ENCODE measurements at regions not wholly inside any gene's neighbourhood (a gene's known extent, or its start where the extent isn't known, plus 50 kb on each side); places are given as distances from the start of the nearest gene placed in this dataset.

DNA sequence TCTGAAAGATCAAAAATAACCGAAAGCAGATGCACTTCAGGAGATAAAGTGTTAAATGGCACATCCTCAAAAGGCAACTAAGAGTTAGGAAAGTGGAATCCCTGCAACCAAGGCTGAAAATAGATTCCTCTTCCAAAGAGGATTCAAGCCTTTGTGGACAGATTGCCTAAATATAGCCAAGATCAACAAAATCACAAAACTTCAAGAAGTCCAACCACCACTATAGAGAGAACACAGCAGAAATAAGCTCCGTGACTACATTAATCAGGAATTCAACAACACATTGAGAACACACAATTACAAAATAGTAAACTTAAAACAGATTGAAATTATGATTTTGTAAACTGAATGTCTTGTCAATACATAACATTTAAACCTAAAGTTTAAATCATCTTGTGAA is 165.7 kb downstream of the LNPK start:
- 61 to 79% methylated on average over 2 of the region's 2 CpGs for whole genome bisulfite sequencing, 2 donors
- TF ChIP-seq, protein P1, sequence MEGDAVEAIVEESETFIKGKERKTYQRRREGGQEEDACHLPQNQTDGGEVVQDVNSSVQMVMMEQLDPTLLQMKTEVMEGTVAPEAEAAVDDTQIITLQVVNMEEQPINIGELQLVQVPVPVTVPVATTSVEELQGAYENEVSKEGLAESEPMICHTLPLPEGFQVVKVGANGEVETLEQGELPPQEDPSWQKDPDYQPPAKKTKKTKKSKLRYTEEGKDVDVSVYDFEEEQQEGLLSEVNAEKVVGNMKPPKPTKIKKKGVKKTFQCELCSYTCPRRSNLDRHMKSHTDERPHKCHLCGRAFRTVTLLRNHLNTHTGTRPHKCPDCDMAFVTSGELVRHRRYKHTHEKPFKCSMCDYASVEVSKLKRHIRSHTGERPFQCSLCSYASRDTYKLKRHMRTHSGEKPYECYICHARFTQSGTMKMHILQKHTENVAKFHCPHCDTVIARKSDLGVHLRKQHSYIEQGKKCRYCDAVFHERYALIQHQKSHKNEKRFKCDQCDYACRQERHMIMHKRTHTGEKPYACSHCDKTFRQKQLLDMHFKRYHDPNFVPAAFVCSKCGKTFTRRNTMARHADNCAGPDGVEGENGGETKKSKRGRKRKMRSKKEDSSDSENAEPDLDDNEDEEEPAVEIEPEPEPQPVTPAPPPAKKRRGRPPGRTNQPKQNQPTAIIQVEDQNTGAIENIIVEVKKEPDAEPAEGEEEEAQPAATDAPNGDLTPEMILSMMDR (IDR thresholded peaks at IDR 0.05), result no peak
- no peak for TF ChIP-seq POLR2A (IDR thresholded peaks at IDR 0.05)
- Histone ChIP-seq H3K27ac (no peak overlapping the region), H3K4me3 (no peak overlapping the region), H3K36me3 (ENCODE audit: low read depth, missing control alignments) (no peaks in the 10 kb centered on the region), H3K27me3 (no peaks in the 10 kb centered on the region), H3K4me1 (no peaks in the 10 kb centered on the region), H3K9me3 (no peaks in the 10 kb centered on the region)
- intact Hi-C loops (cut with DNase I; ENCODE audit: low total_unique reads), result no loop called here
- no peak for DNase-seq

DNA sequence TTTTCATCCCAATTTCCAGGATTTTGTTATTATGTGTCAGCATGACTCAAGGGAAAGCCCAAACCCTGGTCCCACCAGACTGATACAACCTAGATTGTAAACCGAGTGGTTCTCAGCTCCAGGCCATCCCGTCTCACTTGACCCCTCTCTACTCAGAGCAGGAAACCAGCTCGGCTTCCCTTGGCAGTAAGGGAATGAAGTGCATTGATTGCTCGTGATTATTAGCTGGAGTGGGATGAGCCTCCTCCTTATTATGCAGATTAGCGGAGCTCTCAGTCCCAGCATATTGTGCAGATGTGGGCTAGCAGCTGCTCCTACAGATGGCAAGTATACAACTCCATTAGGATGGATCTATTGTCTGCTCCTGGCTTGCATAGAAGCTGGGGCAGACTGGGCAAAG is 167.6 kb downstream of the LNPK start:
- Histone ChIP-seq H3K36me3 (ENCODE audit: low read depth, missing control alignments) (no peaks in the 10 kb centered on the region), H3K4me3 (no peak overlapping the region), H3K27me3 (no peaks in the 10 kb centered on the region), H3K9me3 (no peaks in the 10 kb centered on the region), H3K27ac (no peak overlapping the region), H3K4me1 (no peaks in the 10 kb centered on the region)
- WGBS, 2 donors, result 66 to 67% methylated on average over 3 to 5 of the region's 5 CpGs
- DNase-seq, result no peak
- intact Hi-C loops (cut with DNase I; ENCODE audit: low total_unique reads), result no loop called here
- TF ChIP-seq POLR2A (IDR thresholded peaks at IDR 0.05), result no peak
- TF ChIP-seq, protein P1 (IDR thresholded peaks at IDR 0.05), result no peak

DNA sequence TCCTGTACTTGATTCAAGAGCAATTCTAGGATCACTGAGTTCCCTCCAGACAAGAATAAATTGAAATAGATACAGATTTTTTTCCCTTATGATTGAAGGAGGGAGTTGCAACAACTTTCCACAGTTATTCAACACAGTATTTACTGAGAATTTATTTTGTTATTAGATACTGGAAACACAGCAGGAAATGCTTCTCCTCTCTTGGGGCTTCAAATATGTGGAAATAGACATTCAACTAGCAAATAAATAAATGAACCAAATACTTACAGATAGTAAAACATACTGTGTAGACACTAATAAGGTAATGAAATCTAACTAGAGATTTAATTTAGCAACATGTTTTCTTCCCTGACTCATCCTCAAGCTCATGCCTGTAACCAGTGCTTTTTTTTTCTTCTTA is 169.2 kb downstream of the LNPK start:
- Histone ChIP-seq H3K4me3 (no peak overlapping the region), H3K4me1 (no peaks in the 10 kb centered on the region), H3K36me3 (ENCODE audit: low read depth, missing control alignments) (no peaks in the 10 kb centered on the region), H3K9me3 (no peaks in the 10 kb centered on the region), H3K27ac (no peak overlapping the region), H3K27me3 (no peaks in the 10 kb centered on the region)
- intact Hi-C loops (cut with DNase I; ENCODE audit: low total_unique reads), result no loop called here
- TF ChIP-seq POLR2A (IDR thresholded peaks at IDR 0.05), result no peak
- TF ChIP-seq, protein P1 (IDR thresholded peaks at IDR 0.05), result no peak
- no peak for DNase-seq

DNA sequence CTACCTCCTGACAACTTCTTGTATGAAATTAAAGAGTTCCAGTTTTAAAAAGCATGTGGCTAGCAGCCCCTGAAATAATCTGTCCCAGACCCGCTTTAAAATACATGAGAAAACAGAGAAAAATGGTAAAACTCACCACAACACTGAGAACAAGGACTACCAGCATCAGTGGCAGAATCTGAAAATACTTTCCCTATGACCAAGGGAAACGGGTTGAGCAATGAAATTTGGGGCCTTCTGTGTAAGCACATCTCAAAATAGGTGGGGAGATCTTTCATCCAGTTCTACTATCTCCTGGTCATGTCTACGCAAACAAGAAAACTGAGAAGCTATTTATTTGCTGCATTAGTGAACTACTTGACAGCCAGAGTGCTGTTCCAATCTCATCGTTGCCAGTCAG is 172.3 kb downstream of the LNPK start:
- intact Hi-C loops (cut with DNase I; ENCODE audit: low total_unique reads), result no loop called here
- DNase-seq, result no peak
- H3K4me3 ChIP-seq, result no peak overlapping the region
- WGBS, 2 donors, result 87 to 92% methylated on average over 4 of the region's 4 CpGs
- H3K36me3 ChIP-seq (ENCODE audit: low read depth, missing control alignments), result no peaks in the 10 kb centered on the region
- no peak overlapping the region for H3K27ac ChIP-seq
- no peaks in the 10 kb centered on the region for H3K27me3 ChIP-seq
- no peaks in the 10 kb centered on the region for H3K9me3 ChIP-seq
- no peaks in the 10 kb centered on the region for H3K4me1 ChIP-seq
- TF ChIP-seq, protein P1 (IDR thresholded peaks at IDR 0.05), result no peak
- no peak for TF ChIP-seq POLR2A (IDR thresholded peaks at IDR 0.05)

DNA sequence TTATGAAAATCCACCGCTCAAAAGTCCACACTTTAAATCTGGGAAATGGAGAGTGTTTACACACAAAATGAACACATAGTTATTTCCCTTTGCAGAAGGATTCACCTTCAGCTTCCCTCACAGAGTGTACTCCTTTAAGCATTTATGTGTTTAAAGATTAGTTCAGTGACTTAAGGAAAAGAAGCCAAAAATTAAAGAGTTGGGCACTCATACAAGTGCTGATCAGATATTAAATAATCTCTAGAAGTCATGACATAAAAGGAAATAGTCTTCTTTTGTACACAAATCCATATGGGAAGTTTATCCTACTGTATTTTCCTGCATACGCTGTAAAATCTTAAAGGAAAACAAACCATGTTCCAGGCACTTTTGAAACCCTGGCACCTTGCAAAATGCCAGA is 174.2 kb downstream of the LNPK start:
- Histone ChIP-seq H3K27me3 (no peaks in the 10 kb centered on the region), H3K36me3 (ENCODE audit: low read depth, missing control alignments) (no peaks in the 10 kb centered on the region), H3K9me3 (no peaks in the 10 kb centered on the region), H3K4me1 (no peaks in the 10 kb centered on the region), H3K4me3 (no peak overlapping the region), H3K27ac (no peak overlapping the region)
- no peak for TF ChIP-seq POLR2A (IDR thresholded peaks at IDR 0.05)
- TF ChIP-seq, protein P1 (IDR thresholded peaks at IDR 0.05), result no peak
- WGBS, 2 donors, result 67 to 86% methylated on average over 2 of the region's 2 CpGs
- DNase-seq, result no peak
- intact Hi-C loops (cut with DNase I; ENCODE audit: low total_unique reads), result no loop called here

Data from testis (tissue), 2 donors.